NCI-H510A treated with DMSO at 0.1 percent for 48 hours (cell line): ENCODE measurements at regions not wholly inside any gene's neighbourhood (a gene's known extent, or its start where the extent isn't known, plus 50 kb on each side); places are given as distances from the start of the nearest gene placed in this dataset.

Experiments used
- DNase-seq: peaks from one replicate; lab custom pipeline; 2025; lab: John Stamatoyannopoulos, UW

- no peak for DNase-seq
These were observed 159.4 kb upstream of the SMAD3 start for GRCh38 chr15:66905954-66906353.

- DNase-seq: no peak
These were observed 158.5 kb upstream of the SMAD3 start for GRCh38 chr15:66906668-66907614.

GRCh38 chr15:66907826-66908743 lies 157.3 kb upstream of the SMAD3 start:
- DNase-seq: no peak

- no peak for DNase-seq
These were observed 156.7 kb upstream of the SMAD3 start for GRCh38 chr15:66908744-66909095.

GRCh38 chr15:66909381-66909890 lies 156.0 kb upstream of the SMAD3 start:
- DNase-seq: no peak

GRCh38 chr15:66911131-66911700 lies 154.2 kb upstream of the SMAD3 start:
- DNase-seq: no peak

GRCh38 chr15:66912001-66912400 lies 153.4 kb upstream of the SMAD3 start:
- DNase-seq: no peak

- no peak for DNase-seq
These were observed 153.0 kb upstream of the SMAD3 start for GRCh38 chr15:66912441-66912840.

GRCh38 chr15:66917904-66918448 lies 147.4 kb upstream of the SMAD3 start:
- no peak for DNase-seq

- no peak for DNase-seq
These were observed 146.0 kb upstream of the SMAD3 start for GRCh38 chr15:66919421-66919820.

- DNase-seq: no peak
These were observed 144.0 kb upstream of the SMAD3 start for GRCh38 chr15:66921319-66921915.

GRCh38 chr15:66922608-66923007 lies 142.8 kb upstream of the SMAD3 start:
- DNase-seq: no peak

- no peak for DNase-seq
These were observed 141.9 kb upstream of the SMAD3 start for GRCh38 chr15:66923438-66923881.

GRCh38 chr15:66924889-66925288 lies 140.5 kb upstream of the SMAD3 start:
- DNase-seq: no peak

GRCh38 chr15:66925721-66926120 lies 139.7 kb upstream of the SMAD3 start:
- no peak for DNase-seq

- DNase-seq: no peak
These were observed 138.0 kb upstream of the SMAD3 start for GRCh38 chr15:66927201-66928077.

- DNase-seq: no peak
These were observed 137.3 kb upstream of the SMAD3 start for GRCh38 chr15:66928101-66928500.

- DNase-seq: no peak
These were observed 136.6 kb upstream of the SMAD3 start for GRCh38 chr15:66928784-66929183.

GRCh38 chr15:66929843-66930402 lies 135.5 kb upstream of the SMAD3 start:
- DNase-seq: no peak
